Vagina (tissue), 2 donors: ENCODE measurements at regions not wholly inside any gene's neighbourhood (a gene's known extent, or its start where the extent isn't known, plus 50 kb on each side); places are given as distances from the start of the nearest gene placed in this dataset.

Experiments used
- DNase-seq, 2 donors: peaks; one replicate each; pipeline ENCODE4 v3.0.0-alpha.2; 2017; ENCODE audit errors: extremely low spot score in 2 of 2
- H3K27ac ChIP-seq: fragments of 200-600 bp; sonication (generic); one replicate; pipeline ENCODE4 v1.5.1; 2019
- H3K27me3 ChIP-seq: fragments of 200-600 bp; sonication (generic); one replicate; pipeline ENCODE4 v1.5.1; 2019
- H3K36me3 ChIP-seq, 2 donors: fragments of 200-600 bp; sonication (generic); one replicate each; pipeline ENCODE4 v1.5.1; 2017 to 2019
- H3K4me1 ChIP-seq: fragments of 200-600 bp; sonication (generic); one replicate; pipeline ENCODE4 v1.5.1; 2019
- H3K4me3 ChIP-seq, 2 donors: fragments of 200-600 bp; sonication (generic); 1 replicate in 1 of 2; 2 replicates in 1 of 2; pipeline ENCODE4 v1.5.1; 2016 to 2019
- H3K9me3 ChIP-seq: fragments of 200-600 bp; sonication (generic); one replicate; pipeline ENCODE4 v1.5.1; 2019
- CTCF ChIP-seq, 3 experiments: fragments of 450-650 bp in 2 of 3; fragments of 200-600 bp in 1 of 3; sonication (generic) in 1 of 3; IDR thresholded peaks; one replicate each; pipeline ENCODE4 v1.5.1; 2017 to 2019; ENCODE audit warnings: antibody characterized with exemption in 3 of 3, mild to moderate bottlenecking in 2 of 3, moderate library complexity in 2 of 3
- POLR2A ChIP-seq, 2 donors: fragments of 450-650 bp; IDR thresholded peaks; one replicate each; pipeline ENCODE4 v1.6.1; 2017; ENCODE audit warnings: antibody characterized with exemption in 2 of 2, mild to moderate bottlenecking in 2 of 2, moderate library complexity in 2 of 2
- POLR2AphosphoS5 ChIP-seq, 2 donors: sonication (generic); formaldehyde crosslinking; IDR thresholded peaks; one replicate each; pipeline ENCODE4 v1.9.0; 2017; ENCODE audit warnings: antibody characterized with exemption in 2 of 2, mild to moderate bottlenecking in 2 of 2, low read depth in 1 of 2; ENCODE audit not compliant: insufficient read depth in 1 of 2
- intact Hi-C: fragments of 100-400 bp; cut with DNase I; formaldehyde crosslinking; loops from one replicate; pipeline ENCODE4 v1.15.1; 2023

GRCh38 chr1:221093903-221094791 is 214.9 kb downstream of the HLX start:
- H3K27ac ChIP-seq = no peak overlapping the region
- H3K9me3 ChIP-seq = no peaks in the 10 kb centered on the region
- H3K27me3 ChIP-seq = no peaks in the 10 kb centered on the region
- no peaks in the 10 kb centered on the region for H3K4me1 ChIP-seq
- no peak overlapping the region for H3K4me3 ChIP-seq
- intact Hi-C loops = no loop called here
- DNase-seq = no peak
- TF ChIP-seq CTCF (IDR thresholded peaks at IDR 0.05) (no peak), POLR2AphosphoS5 (IDR thresholded peaks at IDR 0.05; ENCODE audit: insufficient read depth in 1 of 2, low read depth in 1 of 2) (no peak), POLR2A (IDR thresholded peaks at IDR 0.05) (no peak)
- no peaks in the 10 kb centered on the region for H3K36me3 ChIP-seq

DNA sequence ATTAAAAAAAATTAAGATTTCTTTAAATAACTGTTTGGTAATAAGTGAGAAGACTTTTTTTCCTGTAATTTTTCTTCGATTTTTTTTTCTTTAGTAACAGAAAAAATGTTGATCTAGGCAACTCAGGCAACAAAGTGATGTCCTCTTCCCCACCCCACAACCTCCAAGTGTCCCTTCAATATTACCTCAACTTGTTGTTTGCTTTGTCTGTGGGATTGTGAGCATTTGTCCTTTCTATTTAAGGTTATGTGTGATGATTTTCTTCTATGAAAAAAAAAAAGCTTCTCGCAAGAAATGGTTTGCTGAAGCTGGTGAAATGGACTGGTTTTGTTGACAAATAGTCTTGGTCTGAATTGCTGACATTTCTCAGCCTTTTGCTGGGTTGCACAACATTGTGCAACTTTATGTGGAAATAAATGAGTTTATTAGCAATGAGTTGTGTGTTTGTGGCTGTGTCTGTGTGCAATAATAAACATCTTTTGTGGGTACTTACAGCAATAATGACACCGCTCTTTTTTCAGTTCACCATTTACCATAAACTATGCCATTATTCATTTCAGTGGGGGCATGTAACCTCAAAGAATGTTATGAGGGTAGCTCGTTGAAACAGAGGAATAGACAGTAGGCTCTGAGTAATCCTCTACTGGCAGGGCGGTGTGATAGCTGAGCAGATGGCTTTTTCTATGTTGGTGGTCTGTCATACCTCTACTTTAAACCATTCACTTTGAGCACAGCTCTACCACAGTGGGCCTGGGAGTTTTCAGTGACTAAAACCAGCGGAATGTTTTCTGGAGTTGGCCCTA is 218.4 kb downstream of the HLX start:
- intact Hi-C loops = no loop called here
- H3K36me3 ChIP-seq = no peaks in the 10 kb centered on the region
- no peaks in the 10 kb centered on the region for H3K27me3 ChIP-seq
- TF ChIP-seq POLR2A (IDR thresholded peaks at IDR 0.05) = no peak
- TF ChIP-seq POLR2AphosphoS5 (IDR thresholded peaks at IDR 0.05; ENCODE audit: insufficient read depth in 1 of 2, low read depth in 1 of 2) = peak in 1 of 2 donors; percentile 21
- TF ChIP-seq CTCF (IDR thresholded peaks at IDR 0.05) = peak in 1 of 3 experiments; percentile 6
- H3K9me3 ChIP-seq = no peaks in the 10 kb centered on the region
- H3K4me3 ChIP-seq = no peak overlapping the region
- H3K4me1 ChIP-seq = no peaks in the 10 kb centered on the region
- H3K27ac ChIP-seq = no peak overlapping the region
- DNase-seq = no peak

DNA sequence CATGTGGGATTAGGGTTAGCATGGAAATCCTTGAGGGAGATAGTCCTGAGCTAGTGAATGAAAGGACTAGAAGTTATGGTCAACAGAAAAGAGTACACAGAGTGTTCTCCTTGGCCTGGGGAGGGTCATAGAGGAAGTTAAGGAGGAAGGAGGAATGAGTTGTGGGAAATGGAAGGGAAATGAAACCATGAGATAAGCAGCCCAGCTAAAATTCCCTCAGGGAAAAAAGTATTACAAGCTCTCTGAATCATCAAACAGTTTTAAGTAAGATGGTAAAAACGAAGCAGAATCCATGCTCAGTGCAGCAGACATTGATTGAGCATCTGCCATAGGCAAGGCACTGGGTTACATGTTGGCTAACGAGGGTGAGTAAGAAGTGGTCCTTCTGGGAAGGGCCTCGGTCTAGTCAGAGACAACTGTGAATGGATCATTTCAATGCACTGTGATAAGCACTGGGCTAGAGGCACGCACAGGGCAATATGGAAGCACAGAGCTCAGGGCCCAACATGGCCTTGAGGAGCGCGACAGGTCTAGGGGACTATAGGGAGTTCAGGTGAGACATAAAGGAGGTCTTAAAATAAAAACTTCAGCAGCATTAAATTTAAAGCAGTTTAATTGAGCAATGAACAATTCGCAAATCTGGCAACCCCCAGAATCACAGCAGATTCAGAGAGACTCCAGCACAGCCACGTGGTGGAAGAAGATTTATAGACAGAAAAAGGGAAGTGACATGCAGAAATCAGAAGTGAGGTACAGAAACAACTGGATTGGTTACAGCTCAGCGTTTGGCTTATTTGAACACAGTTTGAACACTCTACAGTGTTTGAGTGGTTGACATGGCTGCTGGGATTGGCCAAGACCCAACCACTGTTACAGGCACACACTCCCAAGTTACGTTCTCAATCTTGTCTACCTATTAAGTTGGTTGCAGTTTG is 219.5 kb downstream of the HLX start:
- Histone ChIP-seq H3K4me1 (no peaks in the 10 kb centered on the region), H3K4me3 (no peak overlapping the region), H3K9me3 (no peaks in the 10 kb centered on the region), H3K27ac (no peak overlapping the region), H3K27me3 (no peaks in the 10 kb centered on the region), H3K36me3 (no peaks in the 10 kb centered on the region)
- intact Hi-C loops = no loop called here
- no peak for TF ChIP-seq CTCF (IDR thresholded peaks at IDR 0.05)
- TF ChIP-seq POLR2AphosphoS5 (IDR thresholded peaks at IDR 0.05; ENCODE audit: insufficient read depth in 1 of 2, low read depth in 1 of 2) = no peak
- TF ChIP-seq POLR2A (IDR thresholded peaks at IDR 0.05) = no peak
- DNase-seq = no peak

- Histone ChIP-seq H3K27me3 (no peaks in the 10 kb centered on the region), H3K9me3 (no peaks in the 10 kb centered on the region), H3K27ac (no peak overlapping the region), H3K36me3 (no peaks in the 10 kb centered on the region), H3K4me1 (no peaks in the 10 kb centered on the region), H3K4me3 (no peak overlapping the region)
- DNase-seq = no peak
- no peak for TF ChIP-seq POLR2A (IDR thresholded peaks at IDR 0.05)
- no peak for TF ChIP-seq CTCF (IDR thresholded peaks at IDR 0.05)
- TF ChIP-seq POLR2AphosphoS5 (IDR thresholded peaks at IDR 0.05; ENCODE audit: insufficient read depth in 1 of 2, low read depth in 1 of 2) = no peak
- intact Hi-C loops = no loop called here
These were observed 220.7 kb downstream of the HLX start for GRCh38 chr1:221099747-221100595.
